Vagina (tissue), 2 donors: ENCODE measurements at regions not wholly inside any gene's neighbourhood (a gene's known extent, or its start where the extent isn't known, plus 50 kb on each side); places are given as distances from the start of the nearest gene placed in this dataset.
"Not testable (repeated sequence)": the region's sequence is repeated elsewhere in the genome, so short reads cannot be mapped to it uniquely, and the experiment has no call there.

Experiments
- DNase-seq, 2 donors: peaks; one replicate each; pipeline ENCODE4 v3.0.0-alpha.2; 2017; ENCODE audit errors: extremely low spot score in 2 of 2
- H3K27ac ChIP-seq: fragments of 200-600 bp; sonication (generic); one replicate; pipeline ENCODE4 v1.5.1; 2019
- H3K27me3 ChIP-seq: fragments of 200-600 bp; sonication (generic); one replicate; pipeline ENCODE4 v1.5.1; 2019
- H3K36me3 ChIP-seq, 2 donors: fragments of 200-600 bp; sonication (generic); one replicate each; pipeline ENCODE4 v1.5.1; 2017 to 2019
- H3K4me1 ChIP-seq: fragments of 200-600 bp; sonication (generic); one replicate; pipeline ENCODE4 v1.5.1; 2019
- H3K4me3 ChIP-seq, 2 donors: fragments of 200-600 bp; sonication (generic); 1 replicate in 1 of 2; 2 replicates in 1 of 2; pipeline ENCODE4 v1.5.1; 2016 to 2019
- H3K9me3 ChIP-seq: fragments of 200-600 bp; sonication (generic); one replicate; pipeline ENCODE4 v1.5.1; 2019
- POLR2A ChIP-seq, 2 donors: fragments of 450-650 bp; IDR thresholded peaks; one replicate each; pipeline ENCODE4 v1.6.1; 2017; ENCODE audit warnings: antibody characterized with exemption in 2 of 2, mild to moderate bottlenecking in 2 of 2, moderate library complexity in 2 of 2
- POLR2AphosphoS5 ChIP-seq, 2 donors: sonication (generic); formaldehyde crosslinking; IDR thresholded peaks; one replicate each; pipeline ENCODE4 v1.9.0; 2017; ENCODE audit warnings: antibody characterized with exemption in 2 of 2, mild to moderate bottlenecking in 2 of 2, low read depth in 1 of 2; ENCODE audit not compliant: insufficient read depth in 1 of 2
- intact Hi-C: fragments of 100-400 bp; cut with DNase I; formaldehyde crosslinking; loops from one replicate; pipeline ENCODE4 v1.15.1; 2023
- TF ChIP-seq, protein P1 (sequence below), 3 experiments: fragments of 450-650 bp in 2 of 3; fragments of 200-600 bp in 1 of 3; sonication (generic) in 1 of 3; IDR thresholded peaks; one replicate each; pipeline ENCODE4 v1.5.1; 2017 to 2019; ENCODE audit warnings: antibody characterized with exemption in 3 of 3, mild to moderate bottlenecking in 2 of 3, moderate library complexity in 2 of 3

DNA sequence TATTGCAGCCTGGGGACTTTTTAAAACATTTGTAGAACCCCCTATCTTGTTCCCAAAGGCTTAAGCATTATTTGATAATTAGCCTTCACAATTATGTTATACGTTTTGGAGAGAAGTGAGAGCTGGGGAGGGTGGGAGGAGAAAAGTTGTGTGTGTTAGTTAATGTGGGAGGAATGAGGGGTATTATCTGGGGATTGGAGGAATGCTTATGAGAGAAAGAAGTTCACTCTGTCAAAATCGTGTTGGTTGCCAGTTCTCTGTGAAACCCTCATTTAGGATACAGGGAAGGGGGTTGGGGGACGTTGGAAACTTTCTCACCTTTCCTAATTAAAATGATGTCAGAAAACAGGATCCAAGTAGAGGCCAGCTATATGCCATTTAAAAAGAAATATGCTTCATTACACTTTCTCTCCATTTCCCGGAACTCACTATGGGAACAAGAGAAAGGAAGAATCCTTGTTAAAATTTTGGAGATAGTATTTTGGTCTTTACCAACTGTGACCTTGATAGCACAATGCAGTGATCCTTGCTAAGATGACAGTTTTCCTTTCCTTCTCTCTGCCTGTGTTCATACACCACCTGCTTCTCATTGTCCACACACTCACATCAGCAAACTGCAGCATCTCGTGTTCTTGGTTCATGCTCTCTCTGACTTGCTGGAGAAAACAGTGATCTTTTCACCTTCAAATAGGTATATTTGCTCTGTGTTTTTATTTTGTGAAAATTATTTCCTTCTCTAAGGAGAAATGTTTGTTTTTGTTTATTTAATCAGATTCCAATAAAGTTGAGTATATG lies 336.7 kb upstream of the CLINT1 start:
- Histone ChIP-seq H3K9me3 (no peaks in the 10 kb centered on the region), H3K4me1 (no peaks in the 10 kb centered on the region), H3K27me3 (no peaks in the 10 kb centered on the region), H3K36me3 (no peaks in the 10 kb centered on the region), H3K27ac (no peak overlapping the region), H3K4me3 (no peak overlapping the region)
- intact Hi-C loops: no loop called here
- no peak for DNase-seq
- TF ChIP-seq, protein P1, sequence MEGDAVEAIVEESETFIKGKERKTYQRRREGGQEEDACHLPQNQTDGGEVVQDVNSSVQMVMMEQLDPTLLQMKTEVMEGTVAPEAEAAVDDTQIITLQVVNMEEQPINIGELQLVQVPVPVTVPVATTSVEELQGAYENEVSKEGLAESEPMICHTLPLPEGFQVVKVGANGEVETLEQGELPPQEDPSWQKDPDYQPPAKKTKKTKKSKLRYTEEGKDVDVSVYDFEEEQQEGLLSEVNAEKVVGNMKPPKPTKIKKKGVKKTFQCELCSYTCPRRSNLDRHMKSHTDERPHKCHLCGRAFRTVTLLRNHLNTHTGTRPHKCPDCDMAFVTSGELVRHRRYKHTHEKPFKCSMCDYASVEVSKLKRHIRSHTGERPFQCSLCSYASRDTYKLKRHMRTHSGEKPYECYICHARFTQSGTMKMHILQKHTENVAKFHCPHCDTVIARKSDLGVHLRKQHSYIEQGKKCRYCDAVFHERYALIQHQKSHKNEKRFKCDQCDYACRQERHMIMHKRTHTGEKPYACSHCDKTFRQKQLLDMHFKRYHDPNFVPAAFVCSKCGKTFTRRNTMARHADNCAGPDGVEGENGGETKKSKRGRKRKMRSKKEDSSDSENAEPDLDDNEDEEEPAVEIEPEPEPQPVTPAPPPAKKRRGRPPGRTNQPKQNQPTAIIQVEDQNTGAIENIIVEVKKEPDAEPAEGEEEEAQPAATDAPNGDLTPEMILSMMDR (IDR thresholded peaks at IDR 0.05): no peak
- TF ChIP-seq POLR2A (IDR thresholded peaks at IDR 0.05): no peak
- no peak for TF ChIP-seq POLR2AphosphoS5 (IDR thresholded peaks at IDR 0.05; ENCODE audit: insufficient read depth in 1 of 2, low read depth in 1 of 2)

DNA sequence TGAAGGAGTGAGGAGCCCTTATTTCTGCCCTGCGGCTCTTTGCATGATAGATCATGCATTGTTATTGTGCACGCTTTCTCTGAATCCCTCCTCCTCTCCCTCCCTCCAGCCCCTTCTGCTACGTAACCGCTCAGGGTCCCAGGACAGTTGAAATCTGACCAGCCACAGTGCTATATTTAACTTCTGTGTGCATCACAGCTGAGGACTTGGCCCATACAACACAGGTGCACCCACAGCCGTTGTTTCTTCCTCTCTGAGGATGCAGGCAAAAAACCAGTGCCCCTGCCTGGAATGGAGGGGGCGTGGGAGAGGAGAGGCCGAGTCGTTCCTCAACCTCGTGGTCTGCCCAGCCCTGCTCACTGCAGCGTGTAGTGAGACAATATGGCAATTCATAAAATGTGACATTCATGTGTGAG lies 335.6 kb upstream of the CLINT1 start:
- Histone ChIP-seq H3K9me3 (no peaks in the 10 kb centered on the region), H3K4me3 (no peak overlapping the region), H3K4me1 (no peaks in the 10 kb centered on the region), H3K36me3 (no peaks in the 10 kb centered on the region), H3K27ac (no peak overlapping the region), H3K27me3 (no peaks in the 10 kb centered on the region)
- intact Hi-C loops: no loop called here
- TF ChIP-seq POLR2A (IDR thresholded peaks at IDR 0.05) (no peak), POLR2AphosphoS5 (IDR thresholded peaks at IDR 0.05; ENCODE audit: insufficient read depth in 1 of 2, low read depth in 1 of 2) (no peak)
- TF ChIP-seq, protein P1 (IDR thresholded peaks at IDR 0.05): no peak
- DNase-seq: no peak

DNA sequence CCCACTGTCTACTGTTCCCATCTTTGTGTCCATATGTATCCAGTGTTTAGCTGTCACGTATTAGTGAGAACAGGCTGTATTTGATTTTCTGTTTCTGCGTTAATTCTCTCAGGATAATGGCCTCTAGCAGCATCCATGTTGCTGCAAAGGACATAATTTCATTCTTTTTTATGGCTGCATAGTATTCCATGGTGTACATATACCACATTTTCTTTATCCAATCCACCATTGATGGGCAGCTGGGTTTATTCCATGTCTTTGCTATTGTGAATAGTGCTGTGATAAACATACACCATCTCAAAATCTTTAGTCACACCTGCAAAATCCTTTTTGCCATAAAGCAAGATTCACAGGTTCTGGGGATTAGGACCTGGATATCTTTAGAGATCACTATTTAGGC lies 334.4 kb upstream of the CLINT1 start:
- H3K36me3 ChIP-seq, intact Hi-C loops, DNase-seq, H3K4me1 ChIP-seq, H3K27me3 ChIP-seq, H3K4me3 ChIP-seq, H3K27ac ChIP-seq, H3K9me3 ChIP-seq: not testable (repeated sequence)

DNA sequence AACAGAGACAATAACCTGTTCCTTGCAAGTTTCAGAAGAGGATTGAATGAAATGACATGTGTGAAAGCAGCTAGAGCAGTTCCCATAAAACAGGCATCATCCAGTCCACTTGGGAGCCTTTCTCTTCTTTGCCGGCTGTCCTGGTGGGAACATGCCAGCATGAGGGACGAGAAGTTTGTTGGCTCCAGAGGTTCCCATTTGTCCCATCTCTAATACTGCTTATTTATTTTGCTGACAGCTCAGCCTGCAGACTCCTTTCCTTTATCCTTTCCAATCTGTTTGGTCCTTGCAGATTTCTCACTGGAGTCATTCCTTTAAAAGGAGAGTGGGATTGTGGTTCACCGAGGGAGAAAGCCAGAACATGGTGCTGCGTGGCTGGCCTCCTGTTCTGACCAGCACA lies 321.5 kb upstream of the CLINT1 start:
- no peak for DNase-seq
- no peaks in the 10 kb centered on the region for H3K27me3 ChIP-seq
- no peak overlapping the region for H3K4me3 ChIP-seq
- TF ChIP-seq POLR2A (IDR thresholded peaks at IDR 0.05): no peak
- TF ChIP-seq POLR2AphosphoS5 (IDR thresholded peaks at IDR 0.05; ENCODE audit: insufficient read depth in 1 of 2, low read depth in 1 of 2): no peak
- TF ChIP-seq, protein P1 (IDR thresholded peaks at IDR 0.05): no peak
- H3K36me3 ChIP-seq: no peaks in the 10 kb centered on the region
- H3K4me1 ChIP-seq: peaks cover 12% of the 10 kb centered on the region
- no peak overlapping the region for H3K27ac ChIP-seq
- intact Hi-C loops: no loop called here
- no peaks in the 10 kb centered on the region for H3K9me3 ChIP-seq

DNA sequence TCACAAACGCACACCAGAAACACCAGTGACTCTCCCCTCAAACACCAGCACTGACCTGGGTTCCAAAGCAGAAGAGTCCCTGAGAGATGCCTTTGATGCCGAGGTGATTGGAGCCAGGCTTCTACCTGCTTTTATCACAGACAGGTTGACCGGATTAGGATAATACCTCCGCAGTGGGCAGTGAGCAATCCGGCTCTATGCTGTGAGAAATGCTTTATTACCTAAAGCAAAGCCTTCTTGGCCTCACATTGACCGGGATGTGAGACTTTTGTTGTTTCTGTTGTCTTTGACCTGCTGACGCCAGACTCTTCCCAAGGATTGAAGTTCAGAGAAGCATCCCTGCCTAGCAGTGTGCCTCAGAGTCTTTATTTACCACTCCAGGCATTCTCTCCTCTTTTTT lies 320.3 kb upstream of the CLINT1 start:
- intact Hi-C loops: loop anchor here (5.0 kb wide), 2 partner anchors 513 to 863 kb away; no protein-coding TSS in a partner anchor
- Histone ChIP-seq H3K27ac (no peak overlapping the region), H3K4me3 (no peak overlapping the region), H3K27me3 (no peaks in the 10 kb centered on the region), H3K9me3 (no peaks in the 10 kb centered on the region), H3K36me3 (no peaks in the 10 kb centered on the region), H3K4me1 (peaks cover 13% of the 10 kb centered on the region)
- DNase-seq: no peak
- TF ChIP-seq, protein P1 (IDR thresholded peaks at IDR 0.05): no peak
- TF ChIP-seq POLR2A (IDR thresholded peaks at IDR 0.05) (no peak), POLR2AphosphoS5 (IDR thresholded peaks at IDR 0.05; ENCODE audit: insufficient read depth in 1 of 2, low read depth in 1 of 2) (no peak)
